ENCODE measurements at regions not wholly inside any gene's neighbourhood (a gene's known extent, or its start where the extent isn't known, plus 50 kb on each side); places are given as distances from the start of the nearest gene placed in this dataset.
"Not testable (repeated sequence)": the region's sequence is repeated elsewhere in the genome, so short reads cannot be mapped to it uniquely, and the experiment has no call there.

DNA sequence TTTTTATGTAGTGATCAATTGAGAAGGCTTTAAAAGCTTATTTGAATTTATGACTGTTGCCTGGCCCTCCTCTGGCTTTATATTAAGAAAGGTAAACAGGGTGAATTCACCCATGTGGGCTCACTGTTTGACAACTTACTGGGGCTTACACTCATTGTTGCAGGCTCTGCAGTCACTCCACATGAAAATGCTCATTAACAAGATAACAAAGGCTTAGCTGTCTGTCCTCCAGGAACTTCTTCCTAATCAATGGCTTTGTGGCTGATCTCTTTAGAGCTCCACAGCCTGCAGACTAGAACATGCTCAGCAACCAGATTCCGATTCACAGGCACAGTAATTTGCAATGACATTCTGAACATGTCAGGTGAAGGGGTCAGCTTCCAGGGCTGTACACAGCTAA, 323.2 kb upstream of the MAN1A1 start:
- DNase-seq, result no peak
- H3K27ac ChIP-seq, result no peak overlapping the region
- TF ChIP-seq, protein P1, sequence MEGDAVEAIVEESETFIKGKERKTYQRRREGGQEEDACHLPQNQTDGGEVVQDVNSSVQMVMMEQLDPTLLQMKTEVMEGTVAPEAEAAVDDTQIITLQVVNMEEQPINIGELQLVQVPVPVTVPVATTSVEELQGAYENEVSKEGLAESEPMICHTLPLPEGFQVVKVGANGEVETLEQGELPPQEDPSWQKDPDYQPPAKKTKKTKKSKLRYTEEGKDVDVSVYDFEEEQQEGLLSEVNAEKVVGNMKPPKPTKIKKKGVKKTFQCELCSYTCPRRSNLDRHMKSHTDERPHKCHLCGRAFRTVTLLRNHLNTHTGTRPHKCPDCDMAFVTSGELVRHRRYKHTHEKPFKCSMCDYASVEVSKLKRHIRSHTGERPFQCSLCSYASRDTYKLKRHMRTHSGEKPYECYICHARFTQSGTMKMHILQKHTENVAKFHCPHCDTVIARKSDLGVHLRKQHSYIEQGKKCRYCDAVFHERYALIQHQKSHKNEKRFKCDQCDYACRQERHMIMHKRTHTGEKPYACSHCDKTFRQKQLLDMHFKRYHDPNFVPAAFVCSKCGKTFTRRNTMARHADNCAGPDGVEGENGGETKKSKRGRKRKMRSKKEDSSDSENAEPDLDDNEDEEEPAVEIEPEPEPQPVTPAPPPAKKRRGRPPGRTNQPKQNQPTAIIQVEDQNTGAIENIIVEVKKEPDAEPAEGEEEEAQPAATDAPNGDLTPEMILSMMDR (IDR thresholded peaks at IDR 0.05 in 8 of 11, conservative IDR thresholded peaks at IDR 0.05 in 3 of 11), result no peak
- TF ChIP-seq POLR2AphosphoS5 (IDR thresholded peaks at IDR 0.05) (no peak), POLR2A (IDR thresholded peaks at IDR 0.05) (no peak)
- H3K27me3 ChIP-seq (replicated peaks in 1 of 7), result no peaks in the 10 kb centered on the region
- no peaks in the 10 kb centered on the region for H3K9me3 ChIP-seq
- H3K4me1 ChIP-seq, result peaks cover 0 to 17% (median 3%) of the 10 kb centered on the region in 6 donors
- intact Hi-C loops (cut with DNase I; ENCODE audit: low total_unique reads), result no loop called here
- H3K4me3 ChIP-seq, result no peak overlapping the region
- 86 to 100% (median 91%) methylated on average over 1 of the region's 1 CpG for WGBS, 5 donors
- H3K36me3 ChIP-seq, result no peaks in the 10 kb centered on the region

DNA sequence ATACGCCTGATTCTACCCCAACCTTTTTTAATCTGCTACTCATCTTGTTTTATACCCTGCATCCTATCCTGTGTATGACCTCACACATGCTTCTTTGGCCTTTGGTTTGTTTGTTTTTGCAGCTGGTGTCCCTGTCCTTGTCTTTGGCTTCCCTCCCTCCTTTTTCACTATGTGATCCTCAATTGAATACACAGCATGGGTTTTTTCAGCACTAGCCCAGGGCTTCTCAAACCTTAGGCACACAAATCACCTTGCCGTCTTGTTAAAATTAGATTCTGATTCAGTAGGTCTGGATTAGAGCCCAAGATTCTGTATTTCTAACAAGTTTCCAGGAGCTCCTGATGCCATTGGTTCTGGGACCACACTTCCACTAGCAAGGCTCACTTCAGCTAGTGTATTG, 321.5 kb upstream of the MAN1A1 start:
- 88 to 98% (median 96%) methylated on average over 2 of the region's 2 CpGs for WGBS, 5 donors
- intact Hi-C loops (cut with DNase I; ENCODE audit: low total_unique reads), result no loop called here
- no peaks in the 10 kb centered on the region for H3K9me3 ChIP-seq
- no peak for DNase-seq
- peaks cover 0 to 17% (median 3%) of the 10 kb centered on the region in 6 donors for H3K4me1 ChIP-seq
- no peaks in the 10 kb centered on the region for H3K36me3 ChIP-seq
- no peak overlapping the region for H3K27ac ChIP-seq
- H3K4me3 ChIP-seq, result no peak overlapping the region
- TF ChIP-seq POLR2A (IDR thresholded peaks at IDR 0.05) (no peak), POLR2AphosphoS5 (IDR thresholded peaks at IDR 0.05) (no peak)
- TF ChIP-seq, protein P1 (IDR thresholded peaks at IDR 0.05 in 8 of 11, conservative IDR thresholded peaks at IDR 0.05 in 3 of 11), result no peak
- H3K27me3 ChIP-seq (replicated peaks in 1 of 7), result no peaks in the 10 kb centered on the region

DNA sequence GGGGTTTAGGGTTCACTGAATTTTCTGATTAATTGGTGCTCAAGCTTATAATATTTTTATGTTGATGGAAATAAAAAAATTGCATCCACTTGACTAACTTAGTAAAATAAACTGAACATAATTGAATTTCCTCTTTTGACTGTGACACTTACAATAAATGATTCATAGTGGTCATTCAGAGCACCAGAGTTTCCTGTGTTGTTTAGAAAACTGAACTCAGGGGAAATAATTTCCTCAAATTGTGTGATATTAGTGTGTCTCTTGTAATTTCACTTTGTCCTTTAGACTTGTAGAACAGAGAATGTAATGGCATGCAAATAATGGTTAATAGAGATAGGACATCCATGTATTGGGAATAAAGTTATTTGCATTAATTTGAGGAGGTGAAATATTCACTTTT, 319.7 kb upstream of the MAN1A1 start:
- Histone ChIP-seq H3K27me3 (replicated peaks in 1 of 7) (no peaks in the 10 kb centered on the region), H3K9me3 (peaks cover 0 to 9% (median 0%) of the 10 kb centered on the region in 8 donors), H3K4me1 (peaks cover 0 to 17% (median 3%) of the 10 kb centered on the region in 6 donors), H3K4me3 (no peak overlapping the region), H3K27ac (no peak overlapping the region), H3K36me3 (no peaks in the 10 kb centered on the region)
- TF ChIP-seq, protein P1 (IDR thresholded peaks at IDR 0.05 in 8 of 11, conservative IDR thresholded peaks at IDR 0.05 in 3 of 11), result no peak
- TF ChIP-seq POLR2AphosphoS5 (IDR thresholded peaks at IDR 0.05) (no peak), POLR2A (IDR thresholded peaks at IDR 0.05) (no peak)
- intact Hi-C loops (cut with DNase I; ENCODE audit: low total_unique reads), result no loop called here
- DNase-seq, result no peak

DNA sequence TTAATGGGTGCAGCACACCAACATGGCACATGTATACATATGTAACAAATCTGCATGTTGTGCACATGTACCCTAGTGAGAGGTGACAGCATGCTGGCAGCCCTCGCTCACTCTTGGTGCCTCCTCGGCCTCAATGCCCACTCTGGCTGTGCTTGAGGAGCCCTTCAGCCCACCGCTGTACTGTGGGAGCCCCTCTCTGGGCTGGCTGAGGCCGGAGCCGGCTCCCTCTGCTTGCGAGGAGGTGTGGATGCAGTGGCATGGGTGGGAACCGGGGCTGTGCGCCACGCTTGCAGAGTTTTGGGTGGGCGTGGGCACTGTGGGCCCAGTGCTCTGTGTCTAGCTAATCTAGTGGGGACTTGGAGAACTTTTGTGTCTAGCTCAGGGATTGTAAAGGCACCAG, 315.9 kb upstream of the MAN1A1 start:
- H3K27ac ChIP-seq; H3K36me3 ChIP-seq; intact Hi-C loops (cut with DNase I; ENCODE audit: low total_unique reads); H3K27me3 ChIP-seq (replicated peaks in 1 of 7); H3K9me3 ChIP-seq; H3K4me3 ChIP-seq: not testable (repeated sequence)
- 80 to 97% (median 93%) methylated on average over 5 to 10 of the region's 10 CpGs for WGBS, 5 donors
- peaks cover 0 to 17% (median 3%) of the 10 kb centered on the region in 6 donors for H3K4me1 ChIP-seq
- peak; percentile 65 for DNase-seq

DNA sequence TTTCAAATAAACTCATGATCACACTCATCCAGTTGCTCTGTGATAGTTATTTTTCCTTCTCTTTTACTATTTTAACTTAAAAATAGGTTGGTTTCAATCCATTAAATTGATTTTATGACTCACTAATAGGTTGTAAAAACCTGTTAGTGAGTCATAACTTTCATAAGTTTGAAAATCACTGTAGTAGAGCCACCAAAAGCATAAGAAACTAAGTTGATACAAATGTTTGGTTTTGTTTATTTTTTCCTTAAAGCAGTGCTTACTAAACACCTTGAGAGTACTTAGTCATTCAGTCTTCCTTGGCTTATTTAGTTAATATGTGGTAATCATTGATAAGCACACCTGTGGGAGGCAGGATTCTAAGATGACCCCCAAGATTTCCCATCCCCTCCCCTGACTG, 312.1 kb upstream of the MAN1A1 start:
- H3K9me3 ChIP-seq, result peaks cover 0 to 9% (median 0%) of the 10 kb centered on the region in 8 donors
- TF ChIP-seq, protein P1 (IDR thresholded peaks at IDR 0.05 in 8 of 11, conservative IDR thresholded peaks at IDR 0.05 in 3 of 11), result no peak
- TF ChIP-seq POLR2AphosphoS5 (IDR thresholded peaks at IDR 0.05) (no peak), POLR2A (IDR thresholded peaks at IDR 0.05) (no peak)
- no peak overlapping the region for H3K4me3 ChIP-seq
- H3K27ac ChIP-seq, result no peak overlapping the region
- no peaks in the 10 kb centered on the region for H3K4me1 ChIP-seq
- DNase-seq, result no peak
- H3K36me3 ChIP-seq, result no peaks in the 10 kb centered on the region
- intact Hi-C loops (cut with DNase I; ENCODE audit: low total_unique reads), result no loop called here
- H3K27me3 ChIP-seq (replicated peaks in 1 of 7), result no peaks in the 10 kb centered on the region

Measured in spleen (tissue), 11 donors.